ENCODE measurements at regions not wholly inside any gene's neighbourhood (a gene's known extent, or its start where the extent isn't known, plus 50 kb on each side); places are given as distances from the start of the nearest gene placed in this dataset.
"Not testable (repeated sequence)": the region's sequence is repeated elsewhere in the genome, so short reads cannot be mapped to it uniquely, and the experiment has no call there.

GRCh38 chr15:20272422-20273184, 269.0 kb downstream of the GOLGA6L6 start:
- no peak for TF ChIP-seq EP300 (IDR thresholded peaks at IDR 0.05)
- no peak for TF ChIP-seq POLR2A (IDR thresholded peaks at IDR 0.05)
- TF ChIP-seq CTCF (IDR thresholded peaks at IDR 0.05) = no peak
- no peak for TF ChIP-seq POLR2AphosphoS5 (IDR thresholded peaks at IDR 0.05)
- H3K36me3 ChIP-seq = no peaks in the 10 kb centered on the region
- H3K4me3 ChIP-seq = no peak overlapping the region
- no peaks in the 10 kb centered on the region for H3K4me1 ChIP-seq
- DNase-seq = peak in 1 of 2 donors; percentile 77
- no peaks in the 10 kb centered on the region for H3K27me3 ChIP-seq
- peak; percentile 1 to 38 for ATAC-seq (ENCODE audit: low FRiP score in 2 of 2)
- no peak overlapping the region for H3K27ac ChIP-seq
- WGBS, 2 donors = 79 to 80% methylated on average over 11 to 14 of the region's 14 CpGs
- peaks cover 0 to 15% (median 3%) of the 10 kb centered on the region in 4 donors for H3K9me3 ChIP-seq

- TF ChIP-seq EP300 (IDR thresholded peaks at IDR 0.05) (no peak), CTCF (IDR thresholded peaks at IDR 0.05) (no peak), POLR2AphosphoS5 (IDR thresholded peaks at IDR 0.05) (no peak)
- Histone ChIP-seq H3K9me3 (peaks cover 0 to 10% (median 1%) of the 10 kb centered on the region in 4 donors), H3K27me3 (no peaks in the 10 kb centered on the region), H3K4me3 (no peak overlapping the region), H3K4me1 (no peaks in the 10 kb centered on the region), H3K27ac (no peak overlapping the region), H3K36me3 (no peaks in the 10 kb centered on the region)
- ATAC-seq (ENCODE audit: low FRiP score in 2 of 2) (peak; percentile 6 to 8), DNase-seq (peak in 1 of 2 donors; percentile 26)
- 67 to 68% methylated on average over 5 of the region's 5 CpGs for WGBS, 2 donors
Observed at GRCh38 chr15:20271647-20272046, 270.0 kb downstream of the GOLGA6L6 start.

GRCh38 chr15:20269956-20270355, 271.6 kb downstream of the GOLGA6L6 start:
- WGBS, 2 donors = 82 to 89% methylated on average over 5 of the region's 5 CpGs
- not testable (repeated sequence) for H3K4me3 ChIP-seq, H3K36me3 ChIP-seq, H3K27ac ChIP-seq, H3K27me3 ChIP-seq, H3K4me1 ChIP-seq, H3K9me3 ChIP-seq
- ATAC-seq (ENCODE audit: low FRiP score in 2 of 2) (peak; percentile 7 to 27), DNase-seq (peak in 1 of 2 donors; percentile 81)

- WGBS, 2 donors = 91 to 93% methylated on average over 6 of the region's 6 CpGs
- not testable (repeated sequence) for DNase-seq; H3K27ac ChIP-seq; H3K27me3 ChIP-seq; H3K4me1 ChIP-seq; H3K36me3 ChIP-seq; H3K9me3 ChIP-seq; ATAC-seq (ENCODE audit: low FRiP score in 2 of 2); H3K4me3 ChIP-seq
Observed at GRCh38 chr15:20267996-20268395, 273.6 kb downstream of the GOLGA6L6 start.

GRCh38 chr15:20267051-20267730, 274.4 kb downstream of the GOLGA6L6 start:
- not testable (repeated sequence) for H3K9me3 ChIP-seq; H3K4me1 ChIP-seq; DNase-seq; H3K27me3 ChIP-seq; H3K27ac ChIP-seq; ATAC-seq (ENCODE audit: low FRiP score in 2 of 2); H3K36me3 ChIP-seq; H3K4me3 ChIP-seq
- WGBS, 2 donors = 67 to 75% methylated on average over 6 of the region's 6 CpGs

- H3K4me3 ChIP-seq; H3K4me1 ChIP-seq; ATAC-seq (ENCODE audit: low FRiP score in 2 of 2); H3K27me3 ChIP-seq; H3K9me3 ChIP-seq; DNase-seq; H3K36me3 ChIP-seq; H3K27ac ChIP-seq: not testable (repeated sequence)
- WGBS, 2 donors = 75 to 89% methylated on average over 1 of the region's 1 CpG
Observed at GRCh38 chr15:20265710-20266109, 275.9 kb downstream of the GOLGA6L6 start.

GRCh38 chr15:20261321-20262280, 280.0 kb downstream of the GOLGA6L6 start:
- DNase-seq (peak in 1 of 2 donors; percentile 54), ATAC-seq (ENCODE audit: low FRiP score in 2 of 2) (peak; percentile 3 to 12)

GRCh38 chr15:20260650-20261049, 280.9 kb downstream of the GOLGA6L6 start:
- not testable (repeated sequence) for H3K27ac ChIP-seq; DNase-seq; H3K4me1 ChIP-seq; ATAC-seq (ENCODE audit: low FRiP score in 2 of 2); H3K27me3 ChIP-seq; H3K36me3 ChIP-seq; H3K4me3 ChIP-seq; H3K9me3 ChIP-seq
- 71 to 73% methylated on average over 7 of the region's 7 CpGs for WGBS, 2 donors

More at GRCh38 chr15:20261321-20262280, 280.0 kb downstream of the GOLGA6L6 start:
- not testable (repeated sequence) for H3K36me3 ChIP-seq, H3K9me3 ChIP-seq, H3K27me3 ChIP-seq, H3K4me3 ChIP-seq, H3K27ac ChIP-seq, H3K4me1 ChIP-seq
- WGBS, 2 donors = 75 to 77% methylated on average over 16 of the region's 16 CpGs

- H3K36me3 ChIP-seq; H3K4me3 ChIP-seq; H3K9me3 ChIP-seq; H3K27ac ChIP-seq; ATAC-seq (ENCODE audit: low FRiP score in 2 of 2); DNase-seq; H3K27me3 ChIP-seq; H3K4me1 ChIP-seq: not testable (repeated sequence)
- 75 to 84% methylated on average over 9 of the region's 9 CpGs for WGBS, 2 donors
Observed at GRCh38 chr15:20259559-20260190, 281.9 kb downstream of the GOLGA6L6 start.

All from upper lobe of left lung (tissue), 6 donors.